ENCODE measurements at regions not wholly inside any gene's neighbourhood (a gene's known extent, or its start where the extent isn't known, plus 50 kb on each side); places are given as distances from the start of the nearest gene placed in this dataset.

GRCh38 chr12:74235342-74235741 lies 302.3 kb upstream of the ATXN7L3B start:
- Histone ChIP-seq H3K36me3 (ENCODE audit: insufficient read depth, low read length) (no peaks in the 10 kb centered on the region), H3F3A (ENCODE audit: low read depth) (no peaks in the 10 kb centered on the region), H3K4me3 (ENCODE audit: low read length, poor library complexity, severe bottlenecking) (no peak overlapping the region), H3K4me2 (ENCODE audit: low read depth, low read length, poor library complexity, severe bottlenecking) (no peak overlapping the region), H2AFZ (ENCODE audit: low read length) (no peak overlapping the region), H3K9me2 (replicated peaks; ENCODE audit: low read depth, low read length) (no peaks in the 10 kb centered on the region), H4K20me1 (ENCODE audit: insufficient read depth, low read length, poor library complexity, severe bottlenecking) (no peaks in the 10 kb centered on the region), H3K9ac (ENCODE audit: low read depth, low read length, poor library complexity, severe bottlenecking) (no peak overlapping the region), H3K9me3 (ENCODE audit: insufficient read depth, low read depth, low read length) (no peaks in the 10 kb centered on the region), H3K27me3 (ENCODE audit: insufficient read depth, low read length, poor library complexity, severe bottlenecking) (no peaks in the 10 kb centered on the region), H3K79me2 (ENCODE audit: insufficient read depth, low read length) (no peaks in the 10 kb centered on the region), H3K4me1 (ENCODE audit: insufficient read depth, low read length, poor library complexity, severe bottlenecking) (no peaks in the 10 kb centered on the region)
- TF ChIP-seq EZH2phosphoT487 (IDR thresholded peaks at IDR 0.05; ENCODE audit: borderline replicate concordance) = no peak
- no peak for TF ChIP-seq CTCF (conservative IDR thresholded peaks at IDR 0.05; ENCODE audit: low read length)

- no peak overlapping the region for H3K4me3 ChIP-seq (ENCODE audit: low read length, poor library complexity, severe bottlenecking)
- no peaks in the 10 kb centered on the region for H3K9me2 ChIP-seq (replicated peaks; ENCODE audit: low read depth, low read length)
- no peaks in the 10 kb centered on the region for H4K20me1 ChIP-seq (ENCODE audit: insufficient read depth, low read length, poor library complexity, severe bottlenecking)
- no peaks in the 10 kb centered on the region for H3K9me3 ChIP-seq (ENCODE audit: insufficient read depth, low read depth, low read length)
- no peaks in the 10 kb centered on the region for H3F3A ChIP-seq (ENCODE audit: low read depth)
- no peak overlapping the region for H3K9ac ChIP-seq (ENCODE audit: low read depth, low read length, poor library complexity, severe bottlenecking)
- H3K4me2 ChIP-seq (ENCODE audit: low read depth, low read length, poor library complexity, severe bottlenecking) = no peak overlapping the region
- H3K79me2 ChIP-seq (ENCODE audit: insufficient read depth, low read length) = no peaks in the 10 kb centered on the region
- H3K36me3 ChIP-seq (ENCODE audit: insufficient read depth, low read length) = no peaks in the 10 kb centered on the region
- H2AFZ ChIP-seq (ENCODE audit: low read length) = no peak overlapping the region
- no peaks in the 10 kb centered on the region for H3K27me3 ChIP-seq (ENCODE audit: insufficient read depth, low read length, poor library complexity, severe bottlenecking)
- no peaks in the 10 kb centered on the region for H3K4me1 ChIP-seq (ENCODE audit: insufficient read depth, low read length, poor library complexity, severe bottlenecking)
- TF ChIP-seq CTCF (conservative IDR thresholded peaks at IDR 0.05; ENCODE audit: low read length) = no peak
- TF ChIP-seq EZH2phosphoT487 (IDR thresholded peaks at IDR 0.05; ENCODE audit: borderline replicate concordance) = no peak
Observed at GRCh38 chr12:74241341-74241740, 296.3 kb upstream of the ATXN7L3B start.

- H3K4me1 ChIP-seq (ENCODE audit: insufficient read depth, low read length, poor library complexity, severe bottlenecking) = no peaks in the 10 kb centered on the region
- no peak overlapping the region for H3K4me3 ChIP-seq (ENCODE audit: low read length, poor library complexity, severe bottlenecking)
- no peaks in the 10 kb centered on the region for H3K9me2 ChIP-seq (replicated peaks; ENCODE audit: low read depth, low read length)
- H3F3A ChIP-seq (ENCODE audit: low read depth) = no peaks in the 10 kb centered on the region
- H4K20me1 ChIP-seq (ENCODE audit: insufficient read depth, low read length, poor library complexity, severe bottlenecking) = no peaks in the 10 kb centered on the region
- H3K9ac ChIP-seq (ENCODE audit: low read depth, low read length, poor library complexity, severe bottlenecking) = no peak overlapping the region
- no peak for TF ChIP-seq CTCF (conservative IDR thresholded peaks at IDR 0.05; ENCODE audit: low read length)
- no peak for TF ChIP-seq EZH2phosphoT487 (IDR thresholded peaks at IDR 0.05; ENCODE audit: borderline replicate concordance)
- no peak overlapping the region for H3K4me2 ChIP-seq (ENCODE audit: low read depth, low read length, poor library complexity, severe bottlenecking)
- H3K79me2 ChIP-seq (ENCODE audit: insufficient read depth, low read length) = no peaks in the 10 kb centered on the region
- no peaks in the 10 kb centered on the region for H3K36me3 ChIP-seq (ENCODE audit: insufficient read depth, low read length)
- H3K9me3 ChIP-seq (ENCODE audit: insufficient read depth, low read depth, low read length) = no peaks in the 10 kb centered on the region
- H3K27me3 ChIP-seq (ENCODE audit: insufficient read depth, low read length, poor library complexity, severe bottlenecking) = no peaks in the 10 kb centered on the region
- H2AFZ ChIP-seq (ENCODE audit: low read length) = no peak overlapping the region
Observed at GRCh38 chr12:74242088-74242487, 295.5 kb upstream of the ATXN7L3B start.

Measured in Loucy (cell line).